Transverse colon (tissue), 4 donors: ENCODE measurements at regions not wholly inside any gene's neighbourhood (a gene's known extent, or its start where the extent isn't known, plus 50 kb on each side); places are given as distances from the start of the nearest gene placed in this dataset.

Experiments
- EP300 ChIP-seq: sonication (generic); formaldehyde crosslinking; IDR thresholded peaks from one replicate; pipeline ENCODE4 v1.6.1; 2017; ENCODE audit warnings: antibody characterized with exemption, low read depth
- POLR2A ChIP-seq: fragments of 450-650 bp; IDR thresholded peaks from one replicate; pipeline ENCODE4 v1.6.1; 2016; ENCODE audit warnings: antibody characterized with exemption, mild to moderate bottlenecking, moderate library complexity
- POLR2AphosphoS5 ChIP-seq, 3 donors: sonication (generic); formaldehyde crosslinking; IDR thresholded peaks; one replicate each; pipeline ENCODE4 v1.6.1; 2016; ENCODE audit warnings: antibody characterized with exemption in 3 of 3
- TF ChIP-seq, protein P1 (sequence below), 5 experiments: fragments of 200-600 bp in 3 of 5; fragments of 450-650 bp in 2 of 5; sonication (generic) in 3 of 5; IDR thresholded peaks; 1 replicate in 2 of 5; 2 replicates in 3 of 5; pipeline ENCODE4 v1.5.1; 2016 to 2017; ENCODE audit warnings: antibody characterized with exemption in 5 of 5, inconsistent platforms in 3 of 5, mild to moderate bottlenecking in 2 of 5, moderate library complexity in 1 of 5

DNA sequence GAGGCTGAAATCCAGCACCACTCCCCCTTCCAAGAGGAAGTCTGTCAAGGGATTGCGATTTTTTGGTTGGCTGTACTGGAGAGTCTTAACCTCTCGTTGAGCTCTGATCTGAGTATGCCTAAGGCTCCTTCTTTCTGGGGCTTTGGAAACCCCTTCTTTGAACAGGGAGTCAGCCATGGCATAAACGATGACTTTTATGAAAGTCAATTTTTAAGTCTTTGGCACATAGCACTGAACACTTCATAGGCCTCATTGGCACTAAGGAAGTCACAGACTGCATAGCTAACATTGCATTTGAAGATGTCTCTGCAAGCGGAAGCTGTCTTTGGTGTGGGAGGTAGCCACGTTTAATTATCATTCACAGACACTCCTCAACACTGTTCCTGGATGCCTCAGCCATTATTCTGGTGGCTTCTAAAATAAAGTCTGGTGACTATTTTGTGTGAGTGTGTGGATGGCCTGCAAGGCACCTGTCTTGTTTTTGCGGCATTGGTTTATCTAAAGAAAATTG, 148.2 kb upstream of the NCK2 start:
- TF ChIP-seq POLR2AphosphoS5 (IDR thresholded peaks at IDR 0.05) (no peak), EP300 (no peak), POLR2A (no peak)
- TF ChIP-seq, protein P1, sequence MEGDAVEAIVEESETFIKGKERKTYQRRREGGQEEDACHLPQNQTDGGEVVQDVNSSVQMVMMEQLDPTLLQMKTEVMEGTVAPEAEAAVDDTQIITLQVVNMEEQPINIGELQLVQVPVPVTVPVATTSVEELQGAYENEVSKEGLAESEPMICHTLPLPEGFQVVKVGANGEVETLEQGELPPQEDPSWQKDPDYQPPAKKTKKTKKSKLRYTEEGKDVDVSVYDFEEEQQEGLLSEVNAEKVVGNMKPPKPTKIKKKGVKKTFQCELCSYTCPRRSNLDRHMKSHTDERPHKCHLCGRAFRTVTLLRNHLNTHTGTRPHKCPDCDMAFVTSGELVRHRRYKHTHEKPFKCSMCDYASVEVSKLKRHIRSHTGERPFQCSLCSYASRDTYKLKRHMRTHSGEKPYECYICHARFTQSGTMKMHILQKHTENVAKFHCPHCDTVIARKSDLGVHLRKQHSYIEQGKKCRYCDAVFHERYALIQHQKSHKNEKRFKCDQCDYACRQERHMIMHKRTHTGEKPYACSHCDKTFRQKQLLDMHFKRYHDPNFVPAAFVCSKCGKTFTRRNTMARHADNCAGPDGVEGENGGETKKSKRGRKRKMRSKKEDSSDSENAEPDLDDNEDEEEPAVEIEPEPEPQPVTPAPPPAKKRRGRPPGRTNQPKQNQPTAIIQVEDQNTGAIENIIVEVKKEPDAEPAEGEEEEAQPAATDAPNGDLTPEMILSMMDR (IDR thresholded peaks at IDR 0.05): no peak
